Suppressor macrophage treated with lipopolysaccharide for 1 hour (primary cell): ENCODE measurements at regions not wholly inside any gene's neighbourhood (a gene's known extent, or its start where the extent isn't known, plus 50 kb on each side); places are given as distances from the start of the nearest gene placed in this dataset.
A peak's percentile ranks its signal among the peaks of the same experiment; 100 is the strongest.
"Not testable (repeated sequence)": the region's sequence is repeated elsewhere in the genome, so short reads cannot be mapped to it uniquely, and the experiment has no call there.

ENCODE experiments used
- DNase-seq, 3 donors: peaks; one replicate each; pipeline ENCODE4 v3.0.0-alpha.2; 2020 to 2022

GRCh38 chr1:148310807-148311206 lies 158.7 kb upstream of the NBPF11 start:
- no peak for DNase-seq

GRCh38 chr1:148309940-148310500 lies 157.9 kb upstream of the NBPF11 start:
- DNase-seq: no peak

- DNase-seq: no peak
Observed at GRCh38 chr1:148308832-148309458, 156.9 kb upstream of the NBPF11 start.

- peak; percentile 79 to 84 (median 83) for DNase-seq
Observed at GRCh38 chr1:148307583-148308185, 155.6 kb upstream of the NBPF11 start.

DNA sequence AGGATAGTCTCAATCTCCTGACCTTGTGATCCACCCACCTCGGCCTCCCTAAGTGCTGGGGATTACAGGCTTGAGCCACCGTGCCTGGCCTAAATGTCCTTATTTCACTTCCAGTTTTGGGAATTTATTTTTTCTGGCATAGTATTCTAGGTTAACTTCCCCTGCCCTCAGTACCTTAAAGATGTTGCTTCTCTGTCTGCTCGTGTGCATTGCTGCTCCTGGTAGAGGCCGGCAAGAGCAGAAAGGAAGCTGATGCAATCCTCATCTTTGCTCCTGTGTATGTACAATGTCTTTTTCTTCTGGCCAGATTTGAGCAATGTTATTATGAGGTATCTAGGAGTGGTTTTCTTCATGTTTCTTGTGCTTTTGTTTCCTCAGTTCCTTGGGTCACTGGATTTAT lies 152.9 kb upstream of the NBPF11 start:
- DNase-seq: peak; percentile 30 to 51 (median 48)

- not testable (repeated sequence) for DNase-seq
Observed at GRCh38 chr1:148302586-148303364, 150.7 kb upstream of the NBPF11 start.

- DNase-seq: not testable (repeated sequence)
Observed at GRCh38 chr1:148297852-148298251, 145.8 kb upstream of the NBPF11 start.

DNA sequence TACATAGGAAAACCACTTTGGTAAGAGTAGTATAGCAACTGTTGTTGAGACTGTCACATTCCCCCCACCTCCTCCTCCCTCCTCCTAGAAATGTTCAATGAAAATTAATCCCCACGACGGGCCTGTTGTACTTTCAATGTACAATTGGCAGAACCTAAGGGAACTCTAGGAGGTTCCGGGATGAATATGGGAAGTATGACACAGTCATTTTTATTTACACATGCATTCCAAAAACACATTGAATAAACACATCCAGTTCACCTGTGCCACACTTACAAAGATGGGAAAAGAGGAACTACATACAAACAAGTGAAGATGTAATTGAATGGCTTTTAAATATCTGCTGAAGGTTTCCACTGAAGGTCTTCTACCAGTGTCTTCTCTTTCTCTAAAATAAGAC lies 144.4 kb upstream of the NBPF11 start:
- DNase-seq: no peak

- DNase-seq: no peak
Observed at GRCh38 chr1:148294116-148294807, 142.2 kb upstream of the NBPF11 start.

GRCh38 chr1:148293651-148294050 lies 141.6 kb upstream of the NBPF11 start:
- DNase-seq: no peak

- no peak for DNase-seq
Observed at GRCh38 chr1:148292915-148293314, 140.8 kb upstream of the NBPF11 start.

DNA sequence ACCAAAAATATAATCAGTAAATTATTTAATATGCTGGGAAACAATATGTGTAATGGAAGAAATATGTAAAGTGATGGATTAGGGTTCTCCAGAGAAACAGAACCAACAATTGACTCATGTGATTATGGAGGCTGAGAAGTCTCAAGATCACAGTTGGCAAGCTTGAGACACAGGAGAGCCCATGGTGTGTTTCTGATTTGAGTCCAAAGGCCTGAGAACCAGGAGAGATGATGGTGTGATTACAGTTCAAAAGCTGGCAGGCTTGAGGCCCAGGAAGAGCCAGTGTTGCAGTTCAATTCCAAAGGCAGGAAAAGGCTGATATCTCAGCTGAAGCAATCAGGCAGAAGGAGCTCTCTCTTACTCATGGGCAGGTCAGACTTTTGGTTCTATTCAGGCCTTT lies 138.8 kb upstream of the NBPF11 start:
- no peak for DNase-seq

GRCh38 chr1:148289647-148290046 lies 137.6 kb upstream of the NBPF11 start:
- no peak for DNase-seq

DNA sequence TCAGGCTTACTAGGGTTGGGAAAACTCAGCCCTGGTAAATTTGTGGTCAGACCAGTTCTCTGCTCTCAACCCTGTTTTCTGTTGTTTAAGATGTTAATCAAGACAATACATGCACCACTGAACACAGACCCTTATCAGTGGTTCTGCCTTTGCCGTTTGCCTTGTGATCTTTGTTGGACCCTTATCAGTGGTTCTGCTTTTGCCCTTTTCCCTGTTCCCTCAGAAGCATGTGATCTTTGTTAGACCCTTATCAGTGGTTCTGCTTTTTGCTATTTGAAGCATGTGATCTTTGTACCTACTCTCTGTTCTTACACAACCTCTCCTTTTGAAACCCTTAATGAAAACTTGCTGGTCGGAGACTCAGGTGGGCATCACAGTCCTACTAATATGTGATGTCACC lies 133.9 kb upstream of the NBPF11 start:
- DNase-seq: not testable (repeated sequence)

DNA sequence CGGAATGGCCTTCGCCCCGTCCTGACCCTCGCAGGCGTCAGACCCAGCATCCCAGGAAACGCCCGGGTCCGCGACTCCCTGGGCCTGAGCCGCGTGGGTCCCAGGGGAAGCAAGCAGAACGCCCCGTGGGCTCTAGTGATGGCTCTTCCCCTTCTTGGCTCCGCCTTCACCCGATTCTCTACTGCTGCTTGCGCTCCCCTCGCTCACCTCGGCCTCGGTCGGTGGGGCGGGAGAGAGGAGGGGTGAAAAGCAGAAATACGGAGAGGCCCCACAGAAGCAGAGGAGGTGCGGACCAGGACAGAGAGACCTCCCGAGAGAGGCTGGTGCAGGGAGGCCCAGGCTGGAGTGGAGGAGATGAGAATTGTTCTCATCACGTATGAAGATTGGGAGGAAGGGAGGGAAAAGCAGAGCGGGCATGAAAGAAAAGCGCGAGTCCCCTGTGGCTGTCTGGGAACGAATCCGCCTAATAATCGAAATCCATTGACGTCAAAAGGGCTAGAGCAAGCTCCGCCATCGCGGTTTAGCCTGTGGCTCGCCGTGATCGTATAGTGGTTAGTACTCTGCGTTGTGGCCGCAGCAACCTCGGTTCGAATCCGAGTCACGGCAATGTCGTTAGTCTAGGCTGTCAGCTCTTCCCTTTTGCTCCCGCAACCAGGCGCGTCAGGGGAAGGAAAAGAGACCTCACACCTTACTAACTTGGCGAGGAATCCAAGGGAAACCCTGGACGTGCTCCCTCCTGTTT lies 128.9 kb upstream of the NBPF11 start:
- DNase-seq: not testable (repeated sequence)

GRCh38 chr1:148279002-148279542 lies 127.0 kb upstream of the NBPF11 start:
- not testable (repeated sequence) for DNase-seq

- not testable (repeated sequence) for DNase-seq
Observed at GRCh38 chr1:148277865-148278279, 125.8 kb upstream of the NBPF11 start.

- DNase-seq: not testable (repeated sequence)
Observed at GRCh38 chr1:148267066-148267465, 115.0 kb upstream of the NBPF11 start.

DNA sequence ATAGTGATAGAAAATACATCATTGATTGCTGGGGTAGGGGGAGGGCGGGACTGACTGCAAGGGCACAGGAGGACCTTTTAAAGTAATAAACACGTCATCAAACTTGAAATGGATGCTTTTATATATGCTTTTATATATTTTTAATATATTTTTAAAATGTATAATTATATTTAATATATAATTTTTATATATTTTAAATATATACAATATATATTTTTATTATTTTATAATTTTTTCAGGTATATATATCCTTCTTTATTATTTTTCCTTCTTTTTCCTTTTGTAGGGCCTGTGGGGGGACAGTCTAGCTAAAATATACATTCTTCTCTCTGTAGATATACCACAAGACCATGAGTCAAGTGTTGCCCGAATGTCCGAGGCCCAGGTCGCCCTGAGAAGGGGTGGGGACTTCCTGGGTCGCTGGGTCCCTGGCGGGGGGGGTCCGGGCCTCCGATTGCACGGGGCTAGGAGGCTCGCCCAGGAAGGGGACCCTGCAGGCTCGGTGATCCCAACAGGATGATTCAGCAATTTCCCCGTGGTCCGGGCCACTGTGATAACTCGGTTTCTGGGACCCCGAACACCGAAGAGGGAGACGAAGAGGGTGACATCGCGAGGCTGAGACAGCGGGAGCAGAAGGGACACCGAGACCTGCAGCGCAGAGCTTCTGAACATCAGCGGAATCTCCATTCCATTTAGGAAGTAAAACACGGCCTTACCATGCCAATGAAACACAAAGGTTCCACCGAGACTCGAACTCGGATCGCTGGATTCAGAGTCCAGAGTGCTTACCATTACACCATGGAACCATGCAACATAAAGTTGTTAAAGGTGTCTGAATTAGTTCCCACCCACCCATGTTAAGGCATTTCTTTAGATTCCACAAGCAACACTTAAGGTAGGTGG lies 112.5 kb upstream of the NBPF11 start:
- DNase-seq: no peak

DNA sequence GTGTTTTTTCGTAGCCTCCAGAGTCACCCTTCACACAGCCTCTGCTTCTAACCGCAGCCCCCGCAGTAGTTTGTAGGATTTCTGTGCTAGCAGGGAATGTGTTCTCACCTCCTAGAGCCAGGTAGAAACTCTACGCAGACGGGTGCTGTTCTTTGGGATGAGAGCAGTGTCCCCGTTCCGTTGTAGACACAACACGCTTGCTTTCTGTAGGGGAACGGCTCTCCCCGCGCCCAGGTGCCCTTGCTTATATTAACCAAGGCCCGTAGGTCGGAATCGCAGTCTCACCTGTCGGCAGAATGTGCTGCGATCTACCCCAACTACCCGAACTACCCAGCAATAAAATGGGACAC lies 111.8 kb upstream of the NBPF11 start:
- no peak for DNase-seq
